Adrenal gland (tissue), 5 donors: ENCODE measurements at regions not wholly inside any gene's neighbourhood (a gene's known extent, or its start where the extent isn't known, plus 50 kb on each side); places are given as distances from the start of the nearest gene placed in this dataset.

Source experiments
- POLR2A ChIP-seq, 2 donors: fragments of 450-650 bp; IDR thresholded peaks; one replicate each; pipeline ENCODE4 v1.6.1; 2017; ENCODE audit warnings: antibody characterized with exemption in 2 of 2, mild to moderate bottlenecking in 2 of 2, moderate library complexity in 1 of 2
- TF ChIP-seq, protein P1 (sequence below), 6 experiments: fragments of 450-650 bp in 4 of 6; fragments of 200-600 bp in 2 of 6; sonication (generic) in 1 of 6; IDR thresholded peaks; 1 replicate in 5 of 6; 2 replicates in 1 of 6; pipeline versions ENCODE4 v1.5.1 to v1.8.0; 2016 to 2021; ENCODE audit warnings: antibody characterized with exemption in 6 of 6, mild to moderate bottlenecking in 2 of 6, moderate library complexity in 1 of 6
- donor health status: DM: no; HTN: no; CAD: no.

DNA sequence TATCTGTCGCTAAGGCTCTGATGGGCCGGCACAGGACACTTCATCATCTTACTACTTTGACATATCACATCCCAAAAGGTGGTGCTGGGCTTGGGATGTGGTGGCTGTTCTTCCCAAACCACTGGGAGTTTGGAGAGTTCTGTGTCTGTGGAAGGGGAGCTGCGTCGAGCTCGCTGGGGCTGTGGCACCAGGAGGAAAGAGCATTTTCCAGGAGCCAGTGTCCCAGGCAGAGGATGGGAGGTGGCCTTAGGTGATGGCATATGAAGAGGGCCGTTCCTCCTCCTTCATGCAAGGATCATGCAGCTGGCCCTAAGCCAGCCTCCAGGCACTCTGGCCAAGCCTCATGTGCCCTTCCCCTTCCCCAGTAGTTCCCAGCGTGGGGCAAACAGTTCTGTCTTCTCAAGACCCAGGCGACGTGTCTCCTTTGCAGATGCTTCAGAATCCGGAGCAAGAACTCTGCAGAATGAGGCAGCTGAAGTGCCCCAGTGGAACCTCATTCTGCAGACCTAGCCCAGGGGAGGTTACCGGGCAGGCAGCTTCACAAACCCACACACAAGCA lies 89.4 kb upstream of the TNRC6C start:
- no peak for TF ChIP-seq POLR2A (IDR thresholded peaks at IDR 0.05)
- TF ChIP-seq, protein P1, sequence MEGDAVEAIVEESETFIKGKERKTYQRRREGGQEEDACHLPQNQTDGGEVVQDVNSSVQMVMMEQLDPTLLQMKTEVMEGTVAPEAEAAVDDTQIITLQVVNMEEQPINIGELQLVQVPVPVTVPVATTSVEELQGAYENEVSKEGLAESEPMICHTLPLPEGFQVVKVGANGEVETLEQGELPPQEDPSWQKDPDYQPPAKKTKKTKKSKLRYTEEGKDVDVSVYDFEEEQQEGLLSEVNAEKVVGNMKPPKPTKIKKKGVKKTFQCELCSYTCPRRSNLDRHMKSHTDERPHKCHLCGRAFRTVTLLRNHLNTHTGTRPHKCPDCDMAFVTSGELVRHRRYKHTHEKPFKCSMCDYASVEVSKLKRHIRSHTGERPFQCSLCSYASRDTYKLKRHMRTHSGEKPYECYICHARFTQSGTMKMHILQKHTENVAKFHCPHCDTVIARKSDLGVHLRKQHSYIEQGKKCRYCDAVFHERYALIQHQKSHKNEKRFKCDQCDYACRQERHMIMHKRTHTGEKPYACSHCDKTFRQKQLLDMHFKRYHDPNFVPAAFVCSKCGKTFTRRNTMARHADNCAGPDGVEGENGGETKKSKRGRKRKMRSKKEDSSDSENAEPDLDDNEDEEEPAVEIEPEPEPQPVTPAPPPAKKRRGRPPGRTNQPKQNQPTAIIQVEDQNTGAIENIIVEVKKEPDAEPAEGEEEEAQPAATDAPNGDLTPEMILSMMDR (IDR thresholded peaks at IDR 0.05), result no peak
